Thyroid gland (tissue), 4 donors: ENCODE measurements at regions not wholly inside any gene's neighbourhood (a gene's known extent, or its start where the extent isn't known, plus 50 kb on each side); places are given as distances from the start of the nearest gene placed in this dataset.

Experiments used
- DNase-seq, 2 donors: peaks; one replicate each; pipeline ENCODE4 v3.0.0-alpha.2; 2019
- H3K27ac ChIP-seq, 3 donors: fragments of 200-600 bp; sonication (generic); 1 replicate in 2 of 3; 2 replicates in 1 of 3; pipeline ENCODE4 v1.5.1; 2016 to 2019; ENCODE audit warnings: mild to moderate bottlenecking in 1 of 3, moderate library complexity in 1 of 3
- H3K27me3 ChIP-seq: fragments of 200-600 bp; sonication (generic); one replicate; pipeline ENCODE4 v1.5.1; 2019
- H3K36me3 ChIP-seq, 2 donors: fragments of 200-600 bp; sonication (generic); one replicate each; pipeline ENCODE4 v1.5.1; 2016 to 2019
- H3K4me1 ChIP-seq, 2 donors: fragments of 200-600 bp; sonication (generic); one replicate each; pipeline ENCODE4 v1.5.1; 2017 to 2019
- H3K4me3 ChIP-seq, 3 donors: fragments of 200-600 bp; sonication (generic); replicated peaks in 1 of 3; 1 replicate in 2 of 3; 2 replicates in 1 of 3; pipeline ENCODE4 v1.5.1; 2016; ENCODE audit warnings: mild to moderate bottlenecking in 1 of 3
- H3K9me3 ChIP-seq: fragments of 200-600 bp; sonication (generic); one replicate; pipeline ENCODE4 v1.5.1; 2017
- POLR2A ChIP-seq, 2 donors: fragments of 450-650 bp; IDR thresholded peaks; one replicate each; pipeline ENCODE4 v1.6.1; 2017; ENCODE audit warnings: antibody characterized with exemption in 2 of 2, mild to moderate bottlenecking in 2 of 2, moderate library complexity in 1 of 2
- WGBS, 2 donors: methylation state at CpG; one replicate each; pipeline ENCODE4 v1.1.5; 2017; 5-methylcytosine and 5-hydroxymethylcytosine counted together
- intact Hi-C: fragments of 100-400 bp; cut with DNase I; formaldehyde crosslinking; loops from one replicate; pipeline ENCODE4 v1.15.1; 2023
- TF ChIP-seq, protein P1 (sequence below), 6 experiments: fragments of 200-600 bp in 3 of 6; fragments of 450-650 bp in 3 of 6; sonication (generic) in 3 of 6; IDR thresholded peaks; one replicate each; pipeline ENCODE4 v1.5.1; 2016 to 2019; ENCODE audit warnings: antibody characterized with exemption in 6 of 6, mild to moderate bottlenecking in 2 of 6, inconsistent platforms in 1 of 6, moderate library complexity in 1 of 6

- Histone ChIP-seq H3K36me3 (no peaks in the 10 kb centered on the region), H3K27ac (no peak overlapping the region), H3K9me3 (no peaks in the 10 kb centered on the region), H3K4me1 (no peaks in the 10 kb centered on the region), H3K4me3 (no peak overlapping the region), H3K27me3 (no peaks in the 10 kb centered on the region)
- WGBS, 2 donors, result 88 to 94% methylated on average over 1 of the region's 1 CpG
- intact Hi-C loops, result no loop called here
- DNase-seq, result no peak
- TF ChIP-seq POLR2A (IDR thresholded peaks at IDR 0.05), result no peak
- TF ChIP-seq, protein P1, sequence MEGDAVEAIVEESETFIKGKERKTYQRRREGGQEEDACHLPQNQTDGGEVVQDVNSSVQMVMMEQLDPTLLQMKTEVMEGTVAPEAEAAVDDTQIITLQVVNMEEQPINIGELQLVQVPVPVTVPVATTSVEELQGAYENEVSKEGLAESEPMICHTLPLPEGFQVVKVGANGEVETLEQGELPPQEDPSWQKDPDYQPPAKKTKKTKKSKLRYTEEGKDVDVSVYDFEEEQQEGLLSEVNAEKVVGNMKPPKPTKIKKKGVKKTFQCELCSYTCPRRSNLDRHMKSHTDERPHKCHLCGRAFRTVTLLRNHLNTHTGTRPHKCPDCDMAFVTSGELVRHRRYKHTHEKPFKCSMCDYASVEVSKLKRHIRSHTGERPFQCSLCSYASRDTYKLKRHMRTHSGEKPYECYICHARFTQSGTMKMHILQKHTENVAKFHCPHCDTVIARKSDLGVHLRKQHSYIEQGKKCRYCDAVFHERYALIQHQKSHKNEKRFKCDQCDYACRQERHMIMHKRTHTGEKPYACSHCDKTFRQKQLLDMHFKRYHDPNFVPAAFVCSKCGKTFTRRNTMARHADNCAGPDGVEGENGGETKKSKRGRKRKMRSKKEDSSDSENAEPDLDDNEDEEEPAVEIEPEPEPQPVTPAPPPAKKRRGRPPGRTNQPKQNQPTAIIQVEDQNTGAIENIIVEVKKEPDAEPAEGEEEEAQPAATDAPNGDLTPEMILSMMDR (IDR thresholded peaks at IDR 0.05), result no peak
Measured at GRCh38 chr4:13212936-13213335, 271.2 kb downstream of the RAB28 start.

DNA sequence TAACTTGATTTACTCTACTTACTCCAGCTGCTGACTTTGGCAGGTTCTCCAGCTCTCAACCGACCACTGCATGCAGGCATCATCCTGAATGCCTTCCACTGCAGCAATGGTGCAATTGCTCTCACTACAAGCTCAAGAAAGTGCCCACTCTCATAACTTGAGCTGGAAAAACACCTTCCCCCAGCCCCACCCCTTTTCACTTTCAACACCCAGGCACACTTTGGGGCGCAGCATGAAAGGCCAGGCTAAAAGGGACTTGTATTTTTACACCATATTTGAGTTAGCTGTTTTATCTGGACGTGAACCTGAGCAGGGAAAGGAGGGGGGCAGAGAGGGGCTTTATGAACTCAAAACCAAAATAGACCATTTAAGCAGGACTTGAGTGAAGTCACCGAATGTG lies 274.5 kb downstream of the RAB28 start:
- DNase-seq, result no peak
- intact Hi-C loops, result no loop called here
- H3K9me3 ChIP-seq, result no peaks in the 10 kb centered on the region
- no peaks in the 10 kb centered on the region for H3K36me3 ChIP-seq
- WGBS, 2 donors, result 72 to 76% methylated on average over 4 of the region's 4 CpGs
- no peak overlapping the region for H3K27ac ChIP-seq
- no peaks in the 10 kb centered on the region for H3K4me1 ChIP-seq
- TF ChIP-seq, protein P1 (IDR thresholded peaks at IDR 0.05), result no peak
- no peak for TF ChIP-seq POLR2A (IDR thresholded peaks at IDR 0.05)
- no peaks in the 10 kb centered on the region for H3K27me3 ChIP-seq
- H3K4me3 ChIP-seq, result no peak overlapping the region

DNA sequence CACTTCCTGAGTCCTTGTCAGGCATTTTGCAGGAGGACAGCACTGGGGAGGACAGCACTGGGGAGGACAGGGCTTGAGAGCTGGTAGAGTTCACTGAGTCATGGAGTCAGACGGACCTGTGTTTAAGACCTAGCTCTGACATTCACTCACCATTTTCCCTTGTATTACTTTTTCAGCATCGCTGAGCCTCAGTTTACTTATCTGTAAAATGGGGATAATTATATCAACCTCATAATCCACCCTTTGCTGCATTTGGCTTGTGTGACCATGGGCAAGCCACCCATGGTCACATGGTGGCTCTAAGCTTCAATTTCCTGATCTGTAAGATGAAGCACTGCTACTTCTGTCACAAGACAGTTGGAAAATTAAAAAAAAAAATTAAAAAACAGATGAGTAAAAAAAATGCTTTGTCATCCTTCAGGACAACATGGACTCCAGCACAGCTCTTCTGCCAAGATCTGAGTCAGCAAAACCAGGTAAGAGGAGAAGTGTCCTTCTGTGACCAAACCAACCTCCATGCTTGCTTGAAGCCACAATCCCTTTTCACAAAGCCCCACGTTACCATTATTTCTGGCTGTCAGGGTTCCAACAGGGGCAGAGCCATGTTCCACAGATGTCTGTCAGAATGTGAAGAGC lies 275.5 kb downstream of the RAB28 start:
- no peak for DNase-seq
- Histone ChIP-seq H3K36me3 (no peaks in the 10 kb centered on the region), H3K27me3 (no peaks in the 10 kb centered on the region), H3K9me3 (no peaks in the 10 kb centered on the region), H3K27ac (no peak overlapping the region), H3K4me3 (no peak overlapping the region), H3K4me1 (no peaks in the 10 kb centered on the region)
- intact Hi-C loops, result no loop called here
- WGBS, 2 donors, result 90 to 91% methylated on average over 3 of the region's 3 CpGs
- TF ChIP-seq, protein P1 (IDR thresholded peaks at IDR 0.05), result no peak
- no peak for TF ChIP-seq POLR2A (IDR thresholded peaks at IDR 0.05)

GRCh38 chr4:13207226-13207625 lies 276.9 kb downstream of the RAB28 start:
- no peaks in the 10 kb centered on the region for H3K27me3 ChIP-seq
- no peak for DNase-seq
- no peak overlapping the region for H3K4me3 ChIP-seq
- H3K27ac ChIP-seq, result no peak overlapping the region
- intact Hi-C loops, result no loop called here
- H3K4me1 ChIP-seq, result no peaks in the 10 kb centered on the region
- 62 to 69% methylated on average over 1 of the region's 1 CpG for WGBS, 2 donors
- no peaks in the 10 kb centered on the region for H3K36me3 ChIP-seq
- TF ChIP-seq POLR2A (IDR thresholded peaks at IDR 0.05), result no peak
- TF ChIP-seq, protein P1 (IDR thresholded peaks at IDR 0.05), result no peak
- H3K9me3 ChIP-seq, result no peaks in the 10 kb centered on the region

DNA sequence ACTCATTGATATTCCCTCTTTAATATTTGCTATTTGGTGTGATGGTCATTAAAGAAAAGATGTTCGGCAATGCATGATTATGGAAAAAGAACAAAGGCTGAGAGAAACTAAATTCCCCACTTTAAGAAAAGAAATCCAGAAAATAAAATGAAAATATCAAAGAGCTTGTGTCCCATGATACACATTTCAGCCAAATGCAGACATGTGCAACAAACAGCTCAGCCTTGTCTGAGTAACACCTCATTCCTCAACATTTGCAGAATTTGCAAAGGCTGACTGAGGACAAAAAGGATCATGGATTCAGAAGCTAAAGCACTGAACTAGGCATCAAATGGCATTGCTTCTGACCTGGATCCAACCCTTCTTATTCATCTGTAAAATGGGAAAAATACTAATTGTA lies 281.0 kb downstream of the RAB28 start:
- Histone ChIP-seq H3K9me3 (no peaks in the 10 kb centered on the region), H3K4me3 (no peak overlapping the region), H3K36me3 (no peaks in the 10 kb centered on the region), H3K27me3 (no peaks in the 10 kb centered on the region), H3K27ac (no peak overlapping the region), H3K4me1 (no peaks in the 10 kb centered on the region)
- no peak for TF ChIP-seq POLR2A (IDR thresholded peaks at IDR 0.05)
- TF ChIP-seq, protein P1 (IDR thresholded peaks at IDR 0.05), result no peak
- 84 to 85% methylated on average over 1 of the region's 1 CpG for WGBS, 2 donors
- intact Hi-C loops, result no loop called here
- DNase-seq, result no peak
